K562 (cell line): ENCODE measurements at regions not wholly inside any gene's neighbourhood (a gene's known extent, or its start where the extent isn't known, plus 50 kb on each side); places are given as distances from the start of the nearest gene placed in this dataset.

Source experiments
- ATAC-seq: fragments of 200-7000 bp; cut with Tn5 transposase; 3 replicates; pipeline ENCODE4 v1.9.1; 2020; ENCODE audit warnings: moderate library complexity
- BruUV-seq: library from RNA; stranded (reverse); fragments of 400-500 nt; replicated peaks from 2 replicates; lab custom pipeline; 2021; lab: Mats Ljungman, UMichigan
- CTCF ChIA-PET: fragments of 300-600 bp; formaldehyde crosslinking; extraction: SDS; loops from one replicate; lab custom pipeline; 2021; ENCODE audit warnings: low intra/inter-chr PET ratio; lab: Yijun Ruan, JAX
- POLR2A ChIA-PET: fragments of 300-600, 350-650 bp; sonication (Branson Sonifier 250); formaldehyde crosslinking; extraction: SDS; loops from one replicate; lab custom pipeline; 2021; ENCODE audit warnings: antibody characterized with exemption, inconsistent platforms; lab: Yijun Ruan, JAX
- DNase-seq, 4 experiments: peaks; one replicate each; pipeline versions ENCODE4 v3.0.0 to v3.0.0-alpha.2; 2011 to 2018; ENCODE audit warnings: low spot score in 3 of 4, mixed read lengths in 3 of 4; ENCODE audit errors: extremely low read depth in 1 of 4
- FAIRE-seq: peaks from 2 replicates; lab custom pipeline; 2011; peaks lifted over from hg19 to GRCh38; lab: Jason Lieb, UNC
- H2AFZ ChIP-seq: 2 replicates; pipeline ENCODE4 v1.6.0; 2011; ENCODE audit warnings: low read depth, low read length, control low read depth, inconsistent platforms
- H3K27ac ChIP-seq: fragments of 200-600 bp; 3 replicates; pipeline ENCODE4 v1.8.0; 2011; ENCODE audit warnings: low read depth, mild to moderate bottlenecking, control low read depth, inconsistent platforms, low read length, moderate library complexity, mixed read lengths; ENCODE audit errors: extremely low read depth
- H3K27me3 ChIP-seq, 2 experiments: fragments of 300-600 bp in 1 of 2; 2 replicates in 1 of 2; 3 replicates in 1 of 2; pipeline versions ENCODE4 v1.6.0 to v1.8.0; 2011; ENCODE audit warnings: inconsistent platforms in 2 of 2, low read length in 2 of 2, mild to moderate bottlenecking in 1 of 2, mixed read lengths in 1 of 2, moderate library complexity in 1 of 2; ENCODE audit not compliant: control insufficient read depth in 2 of 2, insufficient read depth in 2 of 2
- H3K36me3 ChIP-seq: fragments of 300-600 bp; 3 replicates; pipeline ENCODE4 v1.8.0; 2011; ENCODE audit warnings: mild to moderate bottlenecking, low read length, inconsistent platforms; ENCODE audit not compliant: control insufficient read depth, insufficient read depth
- H3K4me1 ChIP-seq, 2 experiments: fragments of 200-600 bp in 1 of 2; replicated peaks in 1 of 2; 2 replicates in 1 of 2; 3 replicates in 1 of 2; pipeline versions ENCODE4 v1.5.1 to v1.8.0; 2011; ENCODE audit warnings: inconsistent platforms in 2 of 2, low read length in 2 of 2, mild to moderate bottlenecking in 1 of 2, mixed read lengths in 1 of 2, moderate library complexity in 1 of 2; ENCODE audit not compliant: control insufficient read depth in 2 of 2, insufficient read depth in 2 of 2
- H3K4me2 ChIP-seq: 2 replicates; pipeline ENCODE4 v1.6.1; 2011; ENCODE audit warnings: low read length, control low read depth, inconsistent platforms, mixed read lengths; ENCODE audit not compliant: insufficient read depth
- H3K4me3 ChIP-seq: fragments of 200-600 bp; sonication (generic), shearing (Covaris generic); 2 replicates; pipeline ENCODE4 v1.5.1; 2016; ENCODE audit warnings: control low read depth, inconsistent platforms
- H3K79me2 ChIP-seq: fragments of 200-600 bp; 3 replicates; pipeline ENCODE4 v1.8.0; 2011; ENCODE audit warnings: low read length, inconsistent platforms; ENCODE audit not compliant: control insufficient read depth, insufficient read depth
- H3K9ac ChIP-seq, 2 experiments: 2 replicates each; pipeline versions ENCODE4 v1.6.0 to v1.6.1; 2011; ENCODE audit warnings: low read depth in 2 of 2, low read length in 2 of 2, control low read depth in 1 of 2, inconsistent platforms in 1 of 2, mild to moderate bottlenecking in 1 of 2, mixed read lengths in 1 of 2; ENCODE audit not compliant: insufficient read depth in 1 of 2
- H3K9me1 ChIP-seq: one replicate; pipeline ENCODE4 v1.6.0; 2011; ENCODE audit warnings: inconsistent platforms, mild to moderate bottlenecking, low read length, moderate library complexity; ENCODE audit not compliant: control insufficient read depth, insufficient read depth
- H3K9me3 ChIP-seq: replicated peaks from 2 replicates; pipeline ENCODE4 v1.5.1; 2011; ENCODE audit warnings: low read depth, low read length, inconsistent platforms; ENCODE audit not compliant: control insufficient read depth, insufficient read depth
- H4K20me1 ChIP-seq: replicated peaks from 2 replicates; pipeline ENCODE4 v1.6.1; 2011; ENCODE audit warnings: low read length, inconsistent platforms, mixed read lengths; ENCODE audit not compliant: control insufficient read depth, insufficient read depth
- BHLHE40 ChIP-seq: IDR thresholded peaks from 2 replicates; pipeline ENCODE4 v1.6.1; 2011; ENCODE audit warnings: low read length, improper control_type of control experiment
- HDAC6 ChIP-seq: IDR thresholded peaks from 2 replicates; pipeline ENCODE4 v1.6.1; 2012; ENCODE audit warnings: low read depth, mild to moderate bottlenecking, control low read depth, inconsistent platforms, low read length, moderate library complexity
- LARP7 ChIP-seq: fragments of 450-650 bp; IDR thresholded peaks from 2 replicates; pipeline ENCODE4 v1.6.1; 2016
- LEF1 ChIP-seq: fragments of 450-650 bp; IDR thresholded peaks from 2 replicates; pipeline ENCODE4 v1.6.1; 2016; ENCODE audit warnings: mild to moderate bottlenecking
- MAZ ChIP-seq, 2 experiments: fragments of 450-650 bp in 1 of 2; sonication (generic) in 1 of 2; formaldehyde crosslinking; IDR thresholded peaks in 1 of 2; conservative IDR thresholded peaks in 1 of 2; 2 replicates each; pipeline versions ENCODE4 v1.4.0 to v1.5.0; 2020; ENCODE audit warnings: mild to moderate bottlenecking in 1 of 2, missing genetic modification reagents in 1 of 2
- MYBL2 ChIP-seq, 2 experiments: fragments of 450-650 bp in 1 of 2; sonication (generic) in 1 of 2; formaldehyde crosslinking in 1 of 2; IDR thresholded peaks; 2 replicates each; pipeline versions ENCODE4 v1.6.1 to v1.8.1; 2017 to 2022; ENCODE audit warnings: borderline replicate concordance in 1 of 2, inconsistent platforms in 1 of 2, low read depth in 1 of 2, mild to moderate bottlenecking in 1 of 2, missing genetic modification reagents in 1 of 2, moderate library complexity in 1 of 2
- ZNF699 ChIP-seq: fragments of 250-450 bp; sonication (Bioruptor Pico); IDR thresholded peaks from 2 replicates; pipeline ENCODE4 v1.8.0; 2021; ENCODE audit warnings: mild to moderate bottlenecking, moderate library complexity; ENCODE audit not compliant: insufficient replicate concordance
- WGBS: fragments of 100-300 bp; shearing (Covaris generic); methylation state at CpG from one replicate; pipeline ENCODE4 v1.1.6; 2016; ENCODE audit warnings: low coverage, mixed read lengths; ENCODE audit not compliant: insufficient coverage; ENCODE audit errors: missing lambda C conversion rate; 5-methylcytosine and 5-hydroxymethylcytosine counted together
- in situ Hi-C: fragments of 300-500 bp; cut with MboI; formaldehyde crosslinking; loops from 4 replicates; pipeline ENCODE4 v1.15.0; 2018; ENCODE audit warnings: inconsistent platforms, mixed read lengths
- intact Hi-C: fragments of 100-400 bp; cut with micrococcal nuclease; formaldehyde crosslinking; loops from 2 replicates; pipeline ENCODE4 v1.14.2; 2022
- TF ChIP-seq, protein P1 (sequence below): IDR thresholded peaks from 2 replicates; pipeline ENCODE4 v1.6.1; 2011; ENCODE audit not compliant: insufficient read length; ENCODE audit errors: extremely low read depth
- TF ChIP-seq, protein P2 (sequence below), 2 experiments: fragments of 150-350 bp in 1 of 2; IDR thresholded peaks; 2 replicates each; pipeline ENCODE4 v1.6.1; 2012 to 2016; ENCODE audit warnings: low read depth in 2 of 2, low read length in 2 of 2, mild to moderate bottlenecking in 1 of 2, moderate library complexity in 1 of 2
- TF ChIP-seq, protein P3 (sequence below): fragments of 250-450 bp; sonication (Bioruptor Pico); IDR thresholded peaks from 2 replicates; pipeline ENCODE4 v1.8.0; 2022; ENCODE audit warnings: inconsistent platforms, mild to moderate bottlenecking, moderate library complexity, borderline replicate concordance

DNA sequence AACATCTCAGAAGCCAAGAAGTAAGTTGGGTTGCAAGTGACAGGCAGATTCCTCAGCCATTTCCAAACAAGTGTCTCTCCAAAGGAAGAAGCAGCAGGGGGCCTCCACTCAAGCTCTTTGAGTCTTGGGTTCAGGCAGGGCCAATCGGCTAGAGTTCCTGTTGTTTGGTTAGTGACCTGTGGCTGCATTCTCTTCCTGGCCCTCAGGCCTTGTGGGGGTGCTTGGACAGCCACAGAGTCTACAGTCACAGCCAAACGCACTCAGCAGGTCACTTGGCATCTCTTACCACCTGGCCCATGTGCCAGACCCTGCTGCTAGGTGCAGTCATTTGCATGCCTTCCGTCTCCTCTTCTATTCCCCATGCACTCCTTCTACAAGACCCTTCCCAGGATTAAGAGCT, 353.9 kb downstream of the GRIN2B start:
- Histone ChIP-seq H2AFZ (no peak overlapping the region), H3K9me3 (no peaks in the 10 kb centered on the region), H3K27ac (no peak overlapping the region), H4K20me1 (no peaks in the 10 kb centered on the region), H3K36me3 (no peaks in the 10 kb centered on the region), H3K4me3 (no peak overlapping the region), H3K4me1 (no peaks in the 10 kb centered on the region), H3K9me1 (no peaks in the 10 kb centered on the region), H3K79me2 (no peaks in the 10 kb centered on the region), H3K4me2 (no peak overlapping the region), H3K27me3 (no peaks in the 10 kb centered on the region), H3K9ac (no peak overlapping the region)
- DNase-seq = no peak
- intact Hi-C loops = no loop called here
- no peak for ATAC-seq
- CTCF ChIA-PET = no interaction called here
- FAIRE-seq = no peak
- TF ChIP-seq ZNF699 (CRISPR knock-in tag) = no peak
- TF ChIP-seq MAZ (CRISPR knock-in tag; conservative IDR thresholded peaks at IDR 0.05 in 1 of 2, IDR thresholded peaks at IDR 0.05 in 1 of 2) = no peak
- TF ChIP-seq LEF1 = no peak
- no peak for TF ChIP-seq LARP7
- TF ChIP-seq, protein P1, sequence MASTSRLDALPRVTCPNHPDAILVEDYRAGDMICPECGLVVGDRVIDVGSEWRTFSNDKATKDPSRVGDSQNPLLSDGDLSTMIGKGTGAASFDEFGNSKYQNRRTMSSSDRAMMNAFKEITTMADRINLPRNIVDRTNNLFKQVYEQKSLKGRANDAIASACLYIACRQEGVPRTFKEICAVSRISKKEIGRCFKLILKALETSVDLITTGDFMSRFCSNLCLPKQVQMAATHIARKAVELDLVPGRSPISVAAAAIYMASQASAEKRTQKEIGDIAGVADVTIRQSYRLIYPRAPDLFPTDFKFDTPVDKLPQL = no peak
- TF ChIP-seq, protein P2, sequence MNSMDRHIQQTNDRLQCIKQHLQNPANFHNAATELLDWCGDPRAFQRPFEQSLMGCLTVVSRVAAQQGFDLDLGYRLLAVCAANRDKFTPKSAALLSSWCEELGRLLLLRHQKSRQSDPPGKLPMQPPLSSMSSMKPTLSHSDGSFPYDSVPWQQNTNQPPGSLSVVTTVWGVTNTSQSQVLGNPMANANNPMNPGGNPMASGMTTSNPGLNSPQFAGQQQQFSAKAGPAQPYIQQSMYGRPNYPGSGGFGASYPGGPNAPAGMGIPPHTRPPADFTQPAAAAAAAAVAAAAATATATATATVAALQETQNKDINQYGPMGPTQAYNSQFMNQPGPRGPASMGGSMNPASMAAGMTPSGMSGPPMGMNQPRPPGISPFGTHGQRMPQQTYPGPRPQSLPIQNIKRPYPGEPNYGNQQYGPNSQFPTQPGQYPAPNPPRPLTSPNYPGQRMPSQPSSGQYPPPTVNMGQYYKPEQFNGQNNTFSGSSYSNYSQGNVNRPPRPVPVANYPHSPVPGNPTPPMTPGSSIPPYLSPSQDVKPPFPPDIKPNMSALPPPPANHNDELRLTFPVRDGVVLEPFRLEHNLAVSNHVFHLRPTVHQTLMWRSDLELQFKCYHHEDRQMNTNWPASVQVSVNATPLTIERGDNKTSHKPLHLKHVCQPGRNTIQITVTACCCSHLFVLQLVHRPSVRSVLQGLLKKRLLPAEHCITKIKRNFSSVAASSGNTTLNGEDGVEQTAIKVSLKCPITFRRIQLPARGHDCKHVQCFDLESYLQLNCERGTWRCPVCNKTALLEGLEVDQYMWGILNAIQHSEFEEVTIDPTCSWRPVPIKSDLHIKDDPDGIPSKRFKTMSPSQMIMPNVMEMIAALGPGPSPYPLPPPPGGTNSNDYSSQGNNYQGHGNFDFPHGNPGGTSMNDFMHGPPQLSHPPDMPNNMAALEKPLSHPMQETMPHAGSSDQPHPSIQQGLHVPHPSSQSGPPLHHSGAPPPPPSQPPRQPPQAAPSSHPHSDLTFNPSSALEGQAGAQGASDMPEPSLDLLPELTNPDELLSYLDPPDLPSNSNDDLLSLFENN (IDR thresholded peaks at IDR 0.05; ENCODE audit: low read depth in 2 of 2, low read length in 2 of 2) = no peak
- no peak for TF ChIP-seq HDAC6
- no peak for TF ChIP-seq MYBL2 (IDR thresholded peaks at IDR 0.05; ENCODE audit: low read depth)
- TF ChIP-seq MYBL2 (CRISPR knock-in tag; IDR thresholded peaks at IDR 0.05; ENCODE audit: borderline replicate concordance) = no peak
- TF ChIP-seq, protein P3, sequence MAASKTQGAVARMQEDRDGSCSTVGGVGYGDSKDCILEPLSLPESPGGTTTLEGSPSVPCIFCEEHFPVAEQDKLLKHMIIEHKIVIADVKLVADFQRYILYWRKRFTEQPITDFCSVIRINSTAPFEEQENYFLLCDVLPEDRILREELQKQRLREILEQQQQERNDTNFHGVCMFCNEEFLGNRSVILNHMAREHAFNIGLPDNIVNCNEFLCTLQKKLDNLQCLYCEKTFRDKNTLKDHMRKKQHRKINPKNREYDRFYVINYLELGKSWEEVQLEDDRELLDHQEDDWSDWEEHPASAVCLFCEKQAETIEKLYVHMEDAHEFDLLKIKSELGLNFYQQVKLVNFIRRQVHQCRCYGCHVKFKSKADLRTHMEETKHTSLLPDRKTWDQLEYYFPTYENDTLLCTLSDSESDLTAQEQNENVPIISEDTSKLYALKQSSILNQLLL (CRISPR knock-in tag) = no peak
- no peak for TF ChIP-seq BHLHE40
- POLR2A ChIA-PET = no interaction called here
- 4% methylated on average over 3 of the region's 3 CpGs for WGBS
- no TSS peak for BruUV-seq
- in situ Hi-C loops = no loop called here
